Ishikawa (cell line): ENCODE measurements at regions not wholly inside any gene's neighbourhood (a gene's known extent, or its start where the extent isn't known, plus 50 kb on each side); places are given as distances from the start of the nearest gene placed in this dataset.

ENCODE experiments used
- RAD21 ChIP-seq: IDR thresholded peaks from 2 replicates; pipeline ENCODE4 v1.6.1; 2012; ENCODE audit warnings: low read depth
- USF1 ChIP-seq: IDR thresholded peaks from 2 replicates; pipeline ENCODE4 v1.6.1; 2012

- TF ChIP-seq USF1 (no peak), RAD21 (no peak)
These were observed 138.8 kb downstream of the RCN1 start for GRCh38 chr11:32229576-32230240.
